ENCODE measurements at regions not wholly inside any gene's neighbourhood (a gene's known extent, or its start where the extent isn't known, plus 50 kb on each side); places are given as distances from the start of the nearest gene placed in this dataset.

GRCh38 chr18:25465152-25465732 lies 113.3 kb upstream of the ZNF521 start:
- H3F3A ChIP-seq (ENCODE audit: insufficient read depth, low read length) = no peaks in the 10 kb centered on the region
- H3K79me2 ChIP-seq (ENCODE audit: insufficient read depth, low read length) = no peaks in the 10 kb centered on the region
- no peak overlapping the region for H2AFZ ChIP-seq (ENCODE audit: low read length)
- TF ChIP-seq, protein P1, sequence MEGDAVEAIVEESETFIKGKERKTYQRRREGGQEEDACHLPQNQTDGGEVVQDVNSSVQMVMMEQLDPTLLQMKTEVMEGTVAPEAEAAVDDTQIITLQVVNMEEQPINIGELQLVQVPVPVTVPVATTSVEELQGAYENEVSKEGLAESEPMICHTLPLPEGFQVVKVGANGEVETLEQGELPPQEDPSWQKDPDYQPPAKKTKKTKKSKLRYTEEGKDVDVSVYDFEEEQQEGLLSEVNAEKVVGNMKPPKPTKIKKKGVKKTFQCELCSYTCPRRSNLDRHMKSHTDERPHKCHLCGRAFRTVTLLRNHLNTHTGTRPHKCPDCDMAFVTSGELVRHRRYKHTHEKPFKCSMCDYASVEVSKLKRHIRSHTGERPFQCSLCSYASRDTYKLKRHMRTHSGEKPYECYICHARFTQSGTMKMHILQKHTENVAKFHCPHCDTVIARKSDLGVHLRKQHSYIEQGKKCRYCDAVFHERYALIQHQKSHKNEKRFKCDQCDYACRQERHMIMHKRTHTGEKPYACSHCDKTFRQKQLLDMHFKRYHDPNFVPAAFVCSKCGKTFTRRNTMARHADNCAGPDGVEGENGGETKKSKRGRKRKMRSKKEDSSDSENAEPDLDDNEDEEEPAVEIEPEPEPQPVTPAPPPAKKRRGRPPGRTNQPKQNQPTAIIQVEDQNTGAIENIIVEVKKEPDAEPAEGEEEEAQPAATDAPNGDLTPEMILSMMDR (IDR thresholded peaks at IDR 0.05; ENCODE audit: low read length) = no peak
- no peak for TF ChIP-seq EZH2 (IDR thresholded peaks at IDR 0.05; ENCODE audit: borderline replicate concordance, low read length)
- no peak overlapping the region; the same call in 1 of the 2 replicates for H3K4me2 ChIP-seq (ENCODE audit: low read length)
- H3K4me1 ChIP-seq (ENCODE audit: insufficient read depth, low read length, severe bottlenecking) = peaks cover 42% of the 10 kb centered on the region
- H4K20me1 ChIP-seq (ENCODE audit: insufficient read depth, low read length) = no peaks in the 10 kb centered on the region
- no peaks in the 10 kb centered on the region for H3K9me2 ChIP-seq (ENCODE audit: low read depth, low read length)
- no peak overlapping the region for H3K4me3 ChIP-seq (ENCODE audit: low read depth, low read length, poor library complexity, severe bottlenecking)
- H3K36me3 ChIP-seq (ENCODE audit: insufficient read depth, low read length) = no peaks in the 10 kb centered on the region
- H3K27me3 ChIP-seq (ENCODE audit: insufficient read depth, low read length) = no peaks in the 10 kb centered on the region
- no peaks in the 10 kb centered on the region for H3K9me3 ChIP-seq (ENCODE audit: low read length)
- no peak overlapping the region for H3K9ac ChIP-seq (ENCODE audit: low read length)
- H3K27ac ChIP-seq (ENCODE audit: low read depth, low read length, poor library complexity, severe bottlenecking) = no peak overlapping the region

- Histone ChIP-seq H3K4me3 (ENCODE audit: low read depth, low read length, poor library complexity, severe bottlenecking) (no peak overlapping the region), H3K27ac (ENCODE audit: low read depth, low read length, poor library complexity, severe bottlenecking) (no peak overlapping the region), H3K4me1 (ENCODE audit: insufficient read depth, low read length, severe bottlenecking) (peaks cover 41% of the 10 kb centered on the region), H3K4me2 (ENCODE audit: low read length) (no peak overlapping the region), H3K79me2 (ENCODE audit: insufficient read depth, low read length) (no peaks in the 10 kb centered on the region), H2AFZ (ENCODE audit: low read length) (no peak overlapping the region), H3F3A (ENCODE audit: insufficient read depth, low read length) (no peaks in the 10 kb centered on the region), H3K9me2 (ENCODE audit: low read depth, low read length) (no peaks in the 10 kb centered on the region), H3K27me3 (ENCODE audit: insufficient read depth, low read length) (no peaks in the 10 kb centered on the region), H3K9me3 (ENCODE audit: low read length) (no peaks in the 10 kb centered on the region), H3K9ac (ENCODE audit: low read length) (no peak overlapping the region), H3K36me3 (ENCODE audit: insufficient read depth, low read length) (no peaks in the 10 kb centered on the region), H4K20me1 (ENCODE audit: insufficient read depth, low read length) (no peaks in the 10 kb centered on the region)
- no peak for TF ChIP-seq EZH2 (IDR thresholded peaks at IDR 0.05; ENCODE audit: borderline replicate concordance, low read length)
- TF ChIP-seq, protein P1 (IDR thresholded peaks at IDR 0.05; ENCODE audit: low read length) = no peak
Observed at GRCh38 chr18:25464227-25464626, 112.3 kb upstream of the ZNF521 start.

GRCh38 chr18:25463726-25464125 lies 111.8 kb upstream of the ZNF521 start:
- H3K79me2 ChIP-seq (ENCODE audit: insufficient read depth, low read length) = no peaks in the 10 kb centered on the region
- H3K9me2 ChIP-seq (ENCODE audit: low read depth, low read length) = no peaks in the 10 kb centered on the region
- H3K4me1 ChIP-seq (ENCODE audit: insufficient read depth, low read length, severe bottlenecking) = peaks cover 36% of the 10 kb centered on the region
- no peak overlapping the region for H3K27ac ChIP-seq (ENCODE audit: low read depth, low read length, poor library complexity, severe bottlenecking)
- no peak overlapping the region for H3K9ac ChIP-seq (ENCODE audit: low read length)
- no peaks in the 10 kb centered on the region for H3F3A ChIP-seq (ENCODE audit: insufficient read depth, low read length)
- H3K9me3 ChIP-seq (ENCODE audit: low read length) = no peaks in the 10 kb centered on the region
- TF ChIP-seq, protein P1 (IDR thresholded peaks at IDR 0.05; ENCODE audit: low read length) = no peak
- no peaks in the 10 kb centered on the region for H4K20me1 ChIP-seq (ENCODE audit: insufficient read depth, low read length)
- H3K4me2 ChIP-seq (ENCODE audit: low read length) = no peak overlapping the region
- no peak overlapping the region for H2AFZ ChIP-seq (ENCODE audit: low read length)
- H3K4me3 ChIP-seq (ENCODE audit: low read depth, low read length, poor library complexity, severe bottlenecking) = no peak overlapping the region
- no peaks in the 10 kb centered on the region for H3K27me3 ChIP-seq (ENCODE audit: insufficient read depth, low read length)
- H3K36me3 ChIP-seq (ENCODE audit: insufficient read depth, low read length) = no peaks in the 10 kb centered on the region

Data from OCI-LY1 (cell line).